HG03066 (cell line): ENCODE measurements at regions not wholly inside any gene's neighbourhood (a gene's known extent, or its start where the extent isn't known, plus 50 kb on each side); places are given as distances from the start of the nearest gene placed in this dataset.

Experiments
- ATAC-seq: cut with Tn5 transposase; IDR thresholded peaks from one replicate; pipeline ENCODE4 v1.9.1; 2021; ENCODE audit warnings: low read depth; ENCODE audit not compliant: unreplicated experiment

GRCh38 chr11:79550809-79551208 is 110.0 kb upstream of the TENM4 start:
- no peak for ATAC-seq

- ATAC-seq = no peak
Measured at GRCh38 chr11:79547256-79547655, 106.4 kb upstream of the TENM4 start.

- ATAC-seq = no peak
Measured at GRCh38 chr11:79546351-79546750, 105.5 kb upstream of the TENM4 start.

- no peak for ATAC-seq
Measured at GRCh38 chr11:79544361-79544760, 103.5 kb upstream of the TENM4 start.

- ATAC-seq = no peak
Measured at GRCh38 chr11:79543101-79543500, 102.3 kb upstream of the TENM4 start.

- ATAC-seq = no peak
Measured at GRCh38 chr11:79541466-79541865, 100.6 kb upstream of the TENM4 start.

GRCh38 chr11:79538775-79539174 is 97.9 kb upstream of the TENM4 start:
- no peak for ATAC-seq

GRCh38 chr11:79536155-79536917 is 95.5 kb upstream of the TENM4 start:
- no peak for ATAC-seq

GRCh38 chr11:79535606-79536005 is 94.8 kb upstream of the TENM4 start:
- no peak for ATAC-seq

GRCh38 chr11:79525257-79525656 is 84.4 kb upstream of the TENM4 start:
- ATAC-seq = no peak

- ATAC-seq = no peak
Measured at GRCh38 chr11:79522626-79523025, 81.8 kb upstream of the TENM4 start.

- ATAC-seq = no peak
Measured at GRCh38 chr11:79520086-79520485, 79.3 kb upstream of the TENM4 start.

- ATAC-seq = no peak
Measured at GRCh38 chr11:79515781-79516180, 75.0 kb upstream of the TENM4 start.

- no peak for ATAC-seq
Measured at GRCh38 chr11:79514695-79515094, 73.9 kb upstream of the TENM4 start.

- no peak for ATAC-seq
Measured at GRCh38 chr11:79514290-79514689, 73.5 kb upstream of the TENM4 start.

GRCh38 chr11:79512706-79513469 is 72.1 kb upstream of the TENM4 start:
- no peak for ATAC-seq

GRCh38 chr11:79510960-79511359 is 70.1 kb upstream of the TENM4 start:
- no peak for ATAC-seq

- ATAC-seq = no peak
Measured at GRCh38 chr11:79508461-79508860, 67.6 kb upstream of the TENM4 start.

GRCh38 chr11:79507706-79508105 is 66.9 kb upstream of the TENM4 start:
- no peak for ATAC-seq

GRCh38 chr11:79506734-79507344 is 66.0 kb upstream of the TENM4 start:
- no peak for ATAC-seq

GRCh38 chr11:79506124-79506523 is 65.3 kb upstream of the TENM4 start:
- no peak for ATAC-seq

GRCh38 chr11:79503028-79503427 is 62.2 kb upstream of the TENM4 start:
- no peak for ATAC-seq
